ENCODE measurements at regions not wholly inside any gene's neighbourhood (a gene's known extent, or its start where the extent isn't known, plus 50 kb on each side); places are given as distances from the start of the nearest gene placed in this dataset.

- TF ChIP-seq ZBTB40 (IDR thresholded peaks at IDR 0.05) = no peak
- TF ChIP-seq ZBTB40 (CRISPR knock-in tag; IDR thresholded peaks at IDR 0.05) = no peak
These were observed 1395.3 kb downstream of the RAPGEF2 start (continued) for GRCh38 chr4:160498211-160498610.

GRCh38 chr4:160505724-160506123 lies 1402.8 kb downstream of the RAPGEF2 start:
- ATAC-seq = no peak
- FAIRE-seq = no peak
- Histone ChIP-seq H4K20me1 (ENCODE audit: insufficient read depth, low read length) (no peaks in the 10 kb centered on the region), H3K27ac (ENCODE audit: extremely low read length, insufficient read depth, low read length) (no peak overlapping the region), H3K27me3 (ENCODE audit: control insufficient read depth in 1 of 2, insufficient read depth in 2 of 2, low read length in 2 of 2) (no peaks in the 10 kb centered on the region), H3K9ac (ENCODE audit: insufficient read depth, low read depth, low read length) (no peak overlapping the region), H3K36me3 (replicated peaks in 1 of 2; ENCODE audit: control insufficient read depth in 1 of 2, insufficient read depth in 2 of 2, low read length in 2 of 2) (no peaks in the 10 kb centered on the region), H3K4me1 (ENCODE audit: insufficient read depth, low read length) (no peaks in the 10 kb centered on the region), H2AFZ (ENCODE audit: low read length) (no peak overlapping the region), H3K4me3 (replicated peaks in 1 of 3; ENCODE audit: insufficient read depth in 1 of 3, low read depth in 2 of 3, low read length in 3 of 3) (no peak overlapping the region), H3K4me2 (ENCODE audit: low read depth, low read length) (no peak overlapping the region), H3K9me3 (ENCODE audit: low read length) (no peaks in the 10 kb centered on the region), H3K79me2 (ENCODE audit: insufficient read depth, low read length) (no peaks in the 10 kb centered on the region)
- WGBS (ENCODE audit: low lambda C conversion rate) = 5% methylated on average over 4 of the region's 4 CpGs
- POLR2A ChIA-PET = no interaction called here
- intact Hi-C loops (cut with micrococcal nuclease; ENCODE audit: unreplicated experiment) = no loop called here
- BruUV-seq (replicated peaks) = no TSS peak
- in situ Hi-C loops (cut with HindIII; ENCODE audit: extremely low pct_ligation_motif_present, low pct_unique_long_range_greater_than_20kb) = no loop called here
- no peak for DNase-seq (ENCODE audit: low spot score)
- CTCF ChIA-PET (ENCODE audit: low intra/inter-chr PET ratio, low total read pairs) = no interaction called here
- TF ChIP-seq NCOA2 (CRISPR knock-in tag; IDR thresholded peaks at IDR 0.05) (no peak), ZBTB46 (CRISPR knock-in tag; IDR thresholded peaks at IDR 0.05; ENCODE audit: borderline replicate concordance) (no peak), SETDB1 (CRISPR knock-in tag; IDR thresholded peaks at IDR 0.05; ENCODE audit: borderline replicate concordance) (no peak), ZNF331 (CRISPR knock-in tag; IDR thresholded peaks at IDR 0.05) (no peak), HMGA1 (CRISPR knock-in tag; conservative IDR thresholded peaks at IDR 0.05) (no peak), ZBTB1 (CRISPR knock-in tag; IDR thresholded peaks at IDR 0.05; ENCODE audit: borderline replicate concordance) (no peak), ZBTB37 (CRISPR knock-in tag; IDR thresholded peaks at IDR 0.05) (no peak)
